Gastrocnemius medialis (tissue), 4 donors: ENCODE measurements at regions not wholly inside any gene's neighbourhood (a gene's known extent, or its start where the extent isn't known, plus 50 kb on each side); places are given as distances from the start of the nearest gene placed in this dataset.

Source experiments
- ATAC-seq, 2 donors: fragments of 150-250 bp; one replicate each; pipeline ENCODE4 v1.9.1; 2016
- DNase-seq, 2 donors: peaks; one replicate each; pipeline ENCODE4 v3.0.0-alpha.2; 2019
- H3K27ac ChIP-seq, 4 donors: fragments of 200-600 bp; sonication (generic); 1 replicate in 1 of 4; 2 replicates in 3 of 4; pipeline ENCODE4 v1.5.1; 2016 to 2018; ENCODE audit warnings: mild to moderate bottlenecking in 2 of 4, moderate library complexity in 1 of 4
- H3K27me3 ChIP-seq, 3 donors: fragments of 200-600 bp; sonication (generic) in 2 of 3; 1 replicate in 1 of 3; 2 replicates in 2 of 3; pipeline versions ENCODE4 v1.5.1 to v1.6.0; 2016 to 2019; ENCODE audit warnings: mild to moderate bottlenecking in 1 of 3, moderate library complexity in 1 of 3
- H3K36me3 ChIP-seq, 2 donors: fragments of 200-600 bp; sonication (generic) in 1 of 2; one replicate each; pipeline ENCODE4 v1.5.1; 2017 to 2018
- H3K4me1 ChIP-seq, 2 donors: fragments of 200-600 bp; sonication (generic) in 1 of 2; one replicate each; pipeline ENCODE4 v1.5.1; 2016 to 2017; ENCODE audit warnings: mild to moderate bottlenecking in 2 of 2
- H3K4me3 ChIP-seq, 4 donors: fragments of 200-600 bp; sonication (generic) in 3 of 4; 1 replicate in 1 of 4; 2 replicates in 3 of 4; pipeline ENCODE4 v1.5.1; 2016 to 2019; ENCODE audit warnings: mild to moderate bottlenecking in 2 of 4
- H3K9me3 ChIP-seq, 3 donors: fragments of 200-600 bp; sonication (generic) in 2 of 3; 1 replicate in 1 of 3; 2 replicates in 2 of 3; pipeline ENCODE4 v1.5.1; 2016 to 2019
- CTCF ChIP-seq, 5 experiments: fragments of 450-650 bp in 3 of 5; fragments of 200-600 bp in 2 of 5; sonication (generic) in 2 of 5; IDR thresholded peaks in 4 of 5; conservative IDR thresholded peaks in 1 of 5; 1 replicate in 4 of 5; 2 replicates in 1 of 5; pipeline ENCODE4 v1.5.1; 2016 to 2019; ENCODE audit warnings: antibody characterized with exemption in 5 of 5, mild to moderate bottlenecking in 3 of 5, moderate library complexity in 3 of 5
- POLR2A ChIP-seq, 2 donors: fragments of 450-650 bp; IDR thresholded peaks; one replicate each; pipeline ENCODE4 v1.6.1; 2017; ENCODE audit warnings: antibody characterized with exemption in 2 of 2, mild to moderate bottlenecking in 2 of 2, moderate library complexity in 2 of 2
- in situ Hi-C, 4 donors: fragments of 200-750 bp; cut with MboI; loops; one replicate each; pipeline versions ENCODE4 v1.15.0 to v1.8.0; 2017; ENCODE audit warnings: low sequenced_read_pairs in 4 of 4
- intact Hi-C: fragments of 100-400 bp; cut with DNase I; formaldehyde crosslinking; loops from one replicate; pipeline ENCODE4 v1.15.1; 2023; ENCODE audit warnings: low total_unique reads

- H3K27me3 ChIP-seq = no peaks in the 10 kb centered on the region
- H3K27ac ChIP-seq = no peak overlapping the region
- in situ Hi-C loops (no loop called here), intact Hi-C loops (no loop called here)
- ATAC-seq = no peak
- H3K9me3 ChIP-seq = no peaks in the 10 kb centered on the region
- no peaks in the 10 kb centered on the region for H3K36me3 ChIP-seq
- no peak overlapping the region for H3K4me3 ChIP-seq
- no peaks in the 10 kb centered on the region for H3K4me1 ChIP-seq
- no peak for TF ChIP-seq CTCF (IDR thresholded peaks at IDR 0.05 in 4 of 5, conservative IDR thresholded peaks at IDR 0.05 in 1 of 5)
- TF ChIP-seq POLR2A (IDR thresholded peaks at IDR 0.05) = no peak
- DNase-seq = no peak
Observed at GRCh38 chr11:34775417-34775888, 140.7 kb downstream of the APIP start.

DNA sequence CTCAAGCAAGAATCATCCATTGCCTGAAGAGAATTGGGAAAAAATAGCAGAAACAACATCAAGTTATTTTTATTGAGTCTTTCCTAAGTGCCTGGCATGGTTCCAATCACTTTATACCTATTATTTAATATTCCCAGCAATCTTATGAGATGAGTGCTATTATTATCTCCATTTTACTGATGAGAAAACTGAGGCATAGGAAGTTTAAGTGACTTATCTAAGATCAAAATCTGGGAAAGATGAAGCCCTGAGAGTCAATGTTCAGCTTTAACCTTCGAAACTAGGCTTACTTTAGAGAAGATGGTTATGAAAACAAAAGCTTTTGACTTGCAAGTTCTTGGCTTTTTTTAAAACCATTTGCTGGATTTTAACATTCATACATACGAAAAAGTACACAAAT, 141.6 kb downstream of the APIP start:
- Histone ChIP-seq H3K4me1 (no peaks in the 10 kb centered on the region), H3K27me3 (no peaks in the 10 kb centered on the region), H3K9me3 (no peaks in the 10 kb centered on the region), H3K27ac (no peak overlapping the region), H3K4me3 (no peak overlapping the region), H3K36me3 (no peaks in the 10 kb centered on the region)
- in situ Hi-C loops (no loop called here), intact Hi-C loops (no loop called here)
- ATAC-seq (no peak), DNase-seq (no peak)
- TF ChIP-seq CTCF (IDR thresholded peaks at IDR 0.05 in 4 of 5, conservative IDR thresholded peaks at IDR 0.05 in 1 of 5) (no peak), POLR2A (IDR thresholded peaks at IDR 0.05) (no peak)

DNA sequence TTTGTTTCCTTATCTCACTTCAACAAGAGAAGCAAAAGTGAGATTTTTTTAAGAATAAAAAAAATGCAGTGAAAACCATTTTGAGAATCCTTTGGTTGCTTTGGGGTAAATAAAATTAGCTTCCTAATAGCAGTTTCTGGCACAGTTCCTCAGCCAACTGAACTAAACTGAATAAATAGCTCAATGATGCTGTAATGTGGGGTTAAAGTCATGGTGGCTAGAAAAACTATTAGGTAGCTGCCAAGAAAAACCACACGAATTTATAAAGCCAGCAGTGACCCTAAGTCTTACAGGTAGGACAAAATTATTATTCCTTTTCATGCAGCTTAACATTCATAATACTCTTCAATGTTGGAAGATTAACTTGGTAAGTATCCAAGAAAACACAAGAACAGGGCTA, 142.4 kb downstream of the APIP start:
- Histone ChIP-seq H3K4me1 (no peaks in the 10 kb centered on the region), H3K27ac (no peak overlapping the region), H3K36me3 (no peaks in the 10 kb centered on the region), H3K9me3 (no peaks in the 10 kb centered on the region), H3K4me3 (no peak overlapping the region), H3K27me3 (peaks cover 0 to under 1% (median 0%) of the 10 kb centered on the region in 3 donors)
- in situ Hi-C loops = no loop called here
- no peak for DNase-seq
- TF ChIP-seq POLR2A (IDR thresholded peaks at IDR 0.05) (no peak), CTCF (IDR thresholded peaks at IDR 0.05 in 4 of 5, conservative IDR thresholded peaks at IDR 0.05 in 1 of 5) (no peak)
- intact Hi-C loops = no loop called here
- no peak for ATAC-seq

GRCh38 chr11:34773211-34773610, 143.0 kb downstream of the APIP start:
- no peak for TF ChIP-seq CTCF (IDR thresholded peaks at IDR 0.05 in 4 of 5, conservative IDR thresholded peaks at IDR 0.05 in 1 of 5)
- no peak for TF ChIP-seq POLR2A (IDR thresholded peaks at IDR 0.05)
- Histone ChIP-seq H3K36me3 (no peaks in the 10 kb centered on the region), H3K9me3 (no peaks in the 10 kb centered on the region), H3K27ac (no peak overlapping the region), H3K4me1 (no peaks in the 10 kb centered on the region), H3K27me3 (peaks cover 0 to 3% (median 0%) of the 10 kb centered on the region in 3 donors), H3K4me3 (no peak overlapping the region)
- DNase-seq = no peak
- intact Hi-C loops (no loop called here), in situ Hi-C loops (no loop called here)
- ATAC-seq = no peak

GRCh38 chr11:34770111-34770510, 146.1 kb downstream of the APIP start:
- no peak for TF ChIP-seq CTCF (IDR thresholded peaks at IDR 0.05 in 4 of 5, conservative IDR thresholded peaks at IDR 0.05 in 1 of 5)
- TF ChIP-seq POLR2A (IDR thresholded peaks at IDR 0.05) = no peak
- no peak for DNase-seq
- H3K27ac ChIP-seq = no peak overlapping the region
- ATAC-seq = no peak
- in situ Hi-C loops = no loop called here
- intact Hi-C loops = no loop called here
- no peak overlapping the region for H3K4me3 ChIP-seq
- peaks cover 0 to 3% (median 0%) of the 10 kb centered on the region in 3 donors for H3K27me3 ChIP-seq
- H3K9me3 ChIP-seq = no peaks in the 10 kb centered on the region
- H3K4me1 ChIP-seq = no peaks in the 10 kb centered on the region
- H3K36me3 ChIP-seq = no peaks in the 10 kb centered on the region
